Loucy (cell line): ENCODE measurements at regions not wholly inside any gene's neighbourhood (a gene's known extent, or its start where the extent isn't known, plus 50 kb on each side); places are given as distances from the start of the nearest gene placed in this dataset.

ENCODE experiments used
- H2AFZ ChIP-seq: fragments of 200-600 bp; sonication (generic); 2 replicates; pipeline ENCODE4 v1.6.0; 2016; ENCODE audit warnings: antibody characterized with exemption, mild to moderate bottlenecking, low read length, moderate library complexity
- H3F3A ChIP-seq: fragments of 200-600 bp; 2 replicates; pipeline ENCODE4 v1.6.0; 2016; ENCODE audit warnings: antibody characterized with exemption, low read depth, mild to moderate bottlenecking
- H3K27me3 ChIP-seq: fragments of 200-600 bp; sonication (generic); 2 replicates; pipeline ENCODE4 v1.6.1; 2014; ENCODE audit warnings: low read length, mild to moderate bottlenecking; ENCODE audit not compliant: insufficient read depth, poor library complexity, severe bottlenecking
- H3K36me3 ChIP-seq: fragments of 200-600 bp; sonication (generic); 2 replicates; pipeline ENCODE4 v1.6.1; 2016; ENCODE audit warnings: low read length; ENCODE audit not compliant: insufficient read depth
- H3K4me1 ChIP-seq: fragments of 200-600 bp; sonication (generic); 2 replicates; pipeline ENCODE4 v1.5.1; 2014; ENCODE audit warnings: low read length, mild to moderate bottlenecking; ENCODE audit not compliant: insufficient read depth, poor library complexity, severe bottlenecking
- H3K4me2 ChIP-seq: fragments of 200-600 bp; sonication (generic); 2 replicates; pipeline ENCODE4 v1.6.0; 2014; ENCODE audit warnings: antibody characterized with exemption, low read length, low read depth, mild to moderate bottlenecking; ENCODE audit not compliant: poor library complexity, severe bottlenecking
- H3K4me3 ChIP-seq: fragments of 200-600 bp; sonication (generic); 2 replicates; pipeline ENCODE4 v1.5.1; 2014; ENCODE audit warnings: low read length, mild to moderate bottlenecking, mixed read lengths; ENCODE audit not compliant: poor library complexity, severe bottlenecking
- H3K79me2 ChIP-seq: fragments of 200-600 bp; sonication (generic); 2 replicates; pipeline ENCODE4 v1.6.1; 2014; ENCODE audit warnings: low read length; ENCODE audit not compliant: insufficient read depth
- H3K9ac ChIP-seq: fragments of 200-600 bp; sonication (generic); 2 replicates; pipeline ENCODE4 v1.6.0; 2014; ENCODE audit warnings: mild to moderate bottlenecking, low read depth, low read length, moderate library complexity; ENCODE audit not compliant: poor library complexity, severe bottlenecking
- H3K9me2 ChIP-seq: fragments of 200-600 bp; sonication (generic); replicated peaks from 2 replicates; pipeline ENCODE4 v1.6.1; 2016; ENCODE audit warnings: low read depth, low read length, mixed read lengths
- H3K9me3 ChIP-seq: fragments of 200-600 bp; sonication (generic); 2 replicates; pipeline ENCODE4 v1.6.1; 2014; ENCODE audit warnings: mild to moderate bottlenecking, antibody characterized with exemption, low read length, low read depth; ENCODE audit not compliant: insufficient read depth
- H4K20me1 ChIP-seq: fragments of 200-600 bp; sonication (generic); 2 replicates; pipeline ENCODE4 v1.6.0; 2014; ENCODE audit warnings: antibody characterized with exemption, low read length, mild to moderate bottlenecking; ENCODE audit not compliant: insufficient read depth, poor library complexity, severe bottlenecking
- EZH2phosphoT487 ChIP-seq: fragments of 200-600 bp; IDR thresholded peaks from 2 replicates; pipeline ENCODE4 v1.6.1; 2018; ENCODE audit warnings: antibody characterized with exemption, mild to moderate bottlenecking, moderate library complexity, borderline replicate concordance
- TF ChIP-seq, protein P1 (sequence below): fragments of 200-600 bp; sonication (generic); conservative IDR thresholded peaks from 2 replicates; pipeline ENCODE4 v1.5.1; 2014; ENCODE audit warnings: mild to moderate bottlenecking, antibody characterized with exemption, low read length

- TF ChIP-seq, protein P1, sequence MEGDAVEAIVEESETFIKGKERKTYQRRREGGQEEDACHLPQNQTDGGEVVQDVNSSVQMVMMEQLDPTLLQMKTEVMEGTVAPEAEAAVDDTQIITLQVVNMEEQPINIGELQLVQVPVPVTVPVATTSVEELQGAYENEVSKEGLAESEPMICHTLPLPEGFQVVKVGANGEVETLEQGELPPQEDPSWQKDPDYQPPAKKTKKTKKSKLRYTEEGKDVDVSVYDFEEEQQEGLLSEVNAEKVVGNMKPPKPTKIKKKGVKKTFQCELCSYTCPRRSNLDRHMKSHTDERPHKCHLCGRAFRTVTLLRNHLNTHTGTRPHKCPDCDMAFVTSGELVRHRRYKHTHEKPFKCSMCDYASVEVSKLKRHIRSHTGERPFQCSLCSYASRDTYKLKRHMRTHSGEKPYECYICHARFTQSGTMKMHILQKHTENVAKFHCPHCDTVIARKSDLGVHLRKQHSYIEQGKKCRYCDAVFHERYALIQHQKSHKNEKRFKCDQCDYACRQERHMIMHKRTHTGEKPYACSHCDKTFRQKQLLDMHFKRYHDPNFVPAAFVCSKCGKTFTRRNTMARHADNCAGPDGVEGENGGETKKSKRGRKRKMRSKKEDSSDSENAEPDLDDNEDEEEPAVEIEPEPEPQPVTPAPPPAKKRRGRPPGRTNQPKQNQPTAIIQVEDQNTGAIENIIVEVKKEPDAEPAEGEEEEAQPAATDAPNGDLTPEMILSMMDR = no peak
- no peak for TF ChIP-seq EZH2phosphoT487
- Histone ChIP-seq H3K79me2 (no peaks in the 10 kb centered on the region), H3K27me3 (no peaks in the 10 kb centered on the region), H4K20me1 (no peaks in the 10 kb centered on the region), H2AFZ (no peak overlapping the region), H3K4me2 (no peak overlapping the region), H3K4me1 (no peaks in the 10 kb centered on the region), H3K36me3 (no peaks in the 10 kb centered on the region), H3K9ac (no peak overlapping the region), H3K9me3 (0 out of 2 replicates have a peak, but pooled peaks cover 4% of the 10 kb centered on the region), H3K4me3 (no peak overlapping the region), H3F3A (no peaks in the 10 kb centered on the region), H3K9me2 (no peaks in the 10 kb centered on the region)
Observed at GRCh38 chr11:80355251-80355650, 914.4 kb upstream of the TENM4 start.

- H3K4me2 ChIP-seq = no peak overlapping the region
- no peak overlapping the region for H3K4me3 ChIP-seq
- no peaks in the 10 kb centered on the region for H3K27me3 ChIP-seq
- no peaks in the 10 kb centered on the region for H3K4me1 ChIP-seq
- no peaks in the 10 kb centered on the region for H4K20me1 ChIP-seq
- H3K9ac ChIP-seq = no peak overlapping the region
- H2AFZ ChIP-seq = no peak overlapping the region
- H3K9me3 ChIP-seq = no peaks in the 10 kb centered on the region
- H3F3A ChIP-seq = no peaks in the 10 kb centered on the region
- TF ChIP-seq, protein P1 = no peak
- no peak for TF ChIP-seq EZH2phosphoT487
- no peaks in the 10 kb centered on the region for H3K79me2 ChIP-seq
- H3K9me2 ChIP-seq = no peaks in the 10 kb centered on the region
- no peaks in the 10 kb centered on the region for H3K36me3 ChIP-seq
Observed at GRCh38 chr11:80350541-80350940, 909.7 kb upstream of the TENM4 start.

DNA sequence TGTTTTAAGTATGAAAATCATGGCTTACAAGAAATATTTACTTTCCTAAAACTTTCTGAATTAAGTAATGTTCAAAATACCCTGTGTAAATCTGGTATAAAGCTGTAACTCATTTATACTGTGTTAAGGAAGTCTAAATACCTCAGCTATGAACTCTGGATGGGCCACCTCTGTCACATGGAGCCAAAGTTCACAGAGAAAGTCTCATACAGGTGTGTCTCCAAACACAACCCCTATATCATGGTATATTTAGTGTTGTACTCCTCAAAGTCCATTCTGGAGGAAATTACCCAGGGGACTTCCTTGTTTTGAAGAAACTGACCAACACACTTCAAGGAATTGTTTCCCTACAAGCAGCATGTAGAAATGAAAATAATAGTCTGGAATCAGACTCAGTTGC is 909.2 kb upstream of the TENM4 start:
- Histone ChIP-seq H3K4me3 (no peak overlapping the region), H3F3A (no peaks in the 10 kb centered on the region), H4K20me1 (no peaks in the 10 kb centered on the region), H2AFZ (no peak overlapping the region), H3K4me1 (no peaks in the 10 kb centered on the region), H3K4me2 (no peak overlapping the region), H3K9me2 (no peaks in the 10 kb centered on the region), H3K9ac (no peak overlapping the region), H3K27me3 (no peaks in the 10 kb centered on the region), H3K9me3 (no peaks in the 10 kb centered on the region), H3K36me3 (no peaks in the 10 kb centered on the region), H3K79me2 (no peaks in the 10 kb centered on the region)
- TF ChIP-seq, protein P1 = no peak
- TF ChIP-seq EZH2phosphoT487 = no peak
